ENCODE measurements at regions not wholly inside any gene's neighbourhood (a gene's known extent, or its start where the extent isn't known, plus 50 kb on each side); places are given as distances from the start of the nearest gene placed in this dataset.

- no peaks in the 10 kb centered on the region for H3K9me2 ChIP-seq
- H3K9me3 ChIP-seq, result peaks cover 11% of the 10 kb centered on the region; the same call in 1 of the 2 replicates
- H4K20me1 ChIP-seq (ENCODE audit: insufficient read depth), result no peaks in the 10 kb centered on the region
- H3K4me3 ChIP-seq (ENCODE audit: low read depth in 2 of 2, low read length in 1 of 2), result no peak overlapping the region
- CTCF ChIA-PET, result no interaction called here
- H3K9ac ChIP-seq, result peak overlapping the region; percentile 40; the same call in 1 of the 2 replicates
- no peak overlapping the region for H2AFZ ChIP-seq (ENCODE audit: low read depth)
- H3K79me2 ChIP-seq (ENCODE audit: insufficient read depth), result no peaks in the 10 kb centered on the region
- POLR2A ChIA-PET, result no interaction called here
- H3K36me3 ChIP-seq (replicated peaks in 1 of 2; ENCODE audit: control insufficient read depth in 1 of 2, insufficient read depth in 2 of 2, low read length in 1 of 2), result no peaks in the 10 kb centered on the region
- 0 out of 4 replicates have a peak, but pooled peaks cover 0 to 7% of the 10 kb centered on the region in 2 experiments for H3K4me1 ChIP-seq (ENCODE audit: control insufficient read depth in 1 of 2, insufficient read depth in 2 of 2, low read depth in 1 of 2, low read length in 1 of 2)
- peak overlapping the region in 1 of 2 experiments; percentile 63; a peak in 2 of 4 replicates for H3K27ac ChIP-seq (ENCODE audit: low read depth in 2 of 2, low read length in 1 of 2)
- H3K4me2 ChIP-seq, result peak overlapping the region; percentile 21; the same call in 1 of the 2 replicates
- no peaks in the 10 kb centered on the region for H3K27me3 ChIP-seq (ENCODE audit: insufficient read depth)
- peaks cover 10% of the 10 kb centered on the region for H3F3A ChIP-seq (replicated peaks; ENCODE audit: insufficient read depth)
- no peak for DNase-seq
- TF ChIP-seq CHD2 (IDR thresholded peaks at IDR 0.05; ENCODE audit: low read length, partially characterized antibody), result no peak
- TF ChIP-seq, protein P1, sequence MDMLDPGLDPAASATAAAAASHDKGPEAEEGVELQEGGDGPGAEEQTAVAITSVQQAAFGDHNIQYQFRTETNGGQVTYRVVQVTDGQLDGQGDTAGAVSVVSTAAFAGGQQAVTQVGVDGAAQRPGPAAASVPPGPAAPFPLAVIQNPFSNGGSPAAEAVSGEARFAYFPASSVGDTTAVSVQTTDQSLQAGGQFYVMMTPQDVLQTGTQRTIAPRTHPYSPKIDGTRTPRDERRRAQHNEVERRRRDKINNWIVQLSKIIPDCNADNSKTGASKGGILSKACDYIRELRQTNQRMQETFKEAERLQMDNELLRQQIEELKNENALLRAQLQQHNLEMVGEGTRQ (IDR thresholded peaks at IDR 0.05; ENCODE audit: borderline replicate concordance, low read depth, low read length), result no peak
- TF ChIP-seq NRF1 (IDR thresholded peaks at IDR 0.05; ENCODE audit: low read depth, low read length), result no peak
- TF ChIP-seq SIN3A (IDR thresholded peaks at IDR 0.05; ENCODE audit: borderline replicate concordance, low read depth, low read length), result no peak
- TF ChIP-seq RCOR1 (IDR thresholded peaks at IDR 0.05; ENCODE audit: low read length), result no peak
- no peak for TF ChIP-seq YY1 (IDR thresholded peaks at IDR 0.05; ENCODE audit: low read depth)
- TF ChIP-seq RAD21 (IDR thresholded peaks at IDR 0.05; ENCODE audit: low read length), result no peak
- no peak for TF ChIP-seq GABPA (IDR thresholded peaks at IDR 0.05; ENCODE audit: low read depth)
- TF ChIP-seq GATA2 (CRISPR knock-in tag; IDR thresholded peaks at IDR 0.05), result no peak
- peak; percentile 62 for TF ChIP-seq FOSL2 (IDR thresholded peaks at IDR 0.05; ENCODE audit: borderline replicate concordance, low read depth)
- no peak for TF ChIP-seq ELF1 (IDR thresholded peaks at IDR 0.05)
- TF ChIP-seq TCF12 (IDR thresholded peaks at IDR 0.05), result peak; percentile 37; the same call in 1 of the 2 replicates
- no peak for TF ChIP-seq IRF3 (IDR thresholded peaks at IDR 0.05; ENCODE audit: low read depth, low read length)
- no peak for TF ChIP-seq SMC3 (IDR thresholded peaks at IDR 0.05; ENCODE audit: low read depth, low read length)
- TF ChIP-seq MEF2A (IDR thresholded peaks at IDR 0.05; ENCODE audit: borderline replicate concordance, low read depth), result no peak
- TF ChIP-seq PBX3 (IDR thresholded peaks at IDR 0.05), result peak; percentile 44; the same call in 1 of the 2 replicates
- no peak for TF ChIP-seq MXI1 (IDR thresholded peaks at IDR 0.05; ENCODE audit: low read depth, low read length)
- no peak for TF ChIP-seq POLR2AphosphoS5 (IDR thresholded peaks at IDR 0.05; ENCODE audit: low read depth, low read length)
- no peak for TF ChIP-seq FOXJ3 (CRISPR knock-in tag; IDR thresholded peaks at IDR 0.05)
- peak; percentile 48; the same call in 1 of the 2 replicates for TF ChIP-seq JUND (IDR thresholded peaks at IDR 0.05)
- TF ChIP-seq, protein P2, sequence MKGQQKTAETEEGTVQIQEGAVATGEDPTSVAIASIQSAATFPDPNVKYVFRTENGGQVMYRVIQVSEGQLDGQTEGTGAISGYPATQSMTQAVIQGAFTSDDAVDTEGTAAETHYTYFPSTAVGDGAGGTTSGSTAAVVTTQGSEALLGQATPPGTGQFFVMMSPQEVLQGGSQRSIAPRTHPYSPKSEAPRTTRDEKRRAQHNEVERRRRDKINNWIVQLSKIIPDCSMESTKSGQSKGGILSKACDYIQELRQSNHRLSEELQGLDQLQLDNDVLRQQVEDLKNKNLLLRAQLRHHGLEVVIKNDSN (IDR thresholded peaks at IDR 0.05; ENCODE audit: borderline replicate concordance, low read depth), result no peak
- peak; percentile 51; the same call in 1 of the 2 replicates for TF ChIP-seq RXRA (IDR thresholded peaks at IDR 0.05; ENCODE audit: borderline replicate concordance, low read depth)
- TF ChIP-seq NFIC (IDR thresholded peaks at IDR 0.05; ENCODE audit: borderline replicate concordance), result peak; percentile 43; the same call in 1 of the 2 replicates
- no peak for TF ChIP-seq TAF1 (IDR thresholded peaks at IDR 0.05; ENCODE audit: borderline replicate concordance, low read depth, low read length)
- TF ChIP-seq, protein P3, sequence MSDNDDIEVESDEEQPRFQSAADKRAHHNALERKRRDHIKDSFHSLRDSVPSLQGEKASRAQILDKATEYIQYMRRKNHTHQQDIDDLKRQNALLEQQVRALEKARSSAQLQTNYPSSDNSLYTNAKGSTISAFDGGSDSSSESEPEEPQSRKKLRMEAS (IDR thresholded peaks at IDR 0.05; ENCODE audit: low read depth), result no peak
- no peak for TF ChIP-seq FOXM1 (IDR thresholded peaks at IDR 0.05; ENCODE audit: low read depth)
- peak in 1 of 2 experiments; percentile 32; a peak in 1 of 4 replicates for TF ChIP-seq EP300 (IDR thresholded peaks at IDR 0.05; ENCODE audit: borderline replicate concordance in 1 of 2, low read depth in 1 of 2, low read length in 1 of 2)
- TF ChIP-seq, protein P4, sequence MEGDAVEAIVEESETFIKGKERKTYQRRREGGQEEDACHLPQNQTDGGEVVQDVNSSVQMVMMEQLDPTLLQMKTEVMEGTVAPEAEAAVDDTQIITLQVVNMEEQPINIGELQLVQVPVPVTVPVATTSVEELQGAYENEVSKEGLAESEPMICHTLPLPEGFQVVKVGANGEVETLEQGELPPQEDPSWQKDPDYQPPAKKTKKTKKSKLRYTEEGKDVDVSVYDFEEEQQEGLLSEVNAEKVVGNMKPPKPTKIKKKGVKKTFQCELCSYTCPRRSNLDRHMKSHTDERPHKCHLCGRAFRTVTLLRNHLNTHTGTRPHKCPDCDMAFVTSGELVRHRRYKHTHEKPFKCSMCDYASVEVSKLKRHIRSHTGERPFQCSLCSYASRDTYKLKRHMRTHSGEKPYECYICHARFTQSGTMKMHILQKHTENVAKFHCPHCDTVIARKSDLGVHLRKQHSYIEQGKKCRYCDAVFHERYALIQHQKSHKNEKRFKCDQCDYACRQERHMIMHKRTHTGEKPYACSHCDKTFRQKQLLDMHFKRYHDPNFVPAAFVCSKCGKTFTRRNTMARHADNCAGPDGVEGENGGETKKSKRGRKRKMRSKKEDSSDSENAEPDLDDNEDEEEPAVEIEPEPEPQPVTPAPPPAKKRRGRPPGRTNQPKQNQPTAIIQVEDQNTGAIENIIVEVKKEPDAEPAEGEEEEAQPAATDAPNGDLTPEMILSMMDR (IDR thresholded peaks at IDR 0.05), result no peak
- TF ChIP-seq, protein P5, sequence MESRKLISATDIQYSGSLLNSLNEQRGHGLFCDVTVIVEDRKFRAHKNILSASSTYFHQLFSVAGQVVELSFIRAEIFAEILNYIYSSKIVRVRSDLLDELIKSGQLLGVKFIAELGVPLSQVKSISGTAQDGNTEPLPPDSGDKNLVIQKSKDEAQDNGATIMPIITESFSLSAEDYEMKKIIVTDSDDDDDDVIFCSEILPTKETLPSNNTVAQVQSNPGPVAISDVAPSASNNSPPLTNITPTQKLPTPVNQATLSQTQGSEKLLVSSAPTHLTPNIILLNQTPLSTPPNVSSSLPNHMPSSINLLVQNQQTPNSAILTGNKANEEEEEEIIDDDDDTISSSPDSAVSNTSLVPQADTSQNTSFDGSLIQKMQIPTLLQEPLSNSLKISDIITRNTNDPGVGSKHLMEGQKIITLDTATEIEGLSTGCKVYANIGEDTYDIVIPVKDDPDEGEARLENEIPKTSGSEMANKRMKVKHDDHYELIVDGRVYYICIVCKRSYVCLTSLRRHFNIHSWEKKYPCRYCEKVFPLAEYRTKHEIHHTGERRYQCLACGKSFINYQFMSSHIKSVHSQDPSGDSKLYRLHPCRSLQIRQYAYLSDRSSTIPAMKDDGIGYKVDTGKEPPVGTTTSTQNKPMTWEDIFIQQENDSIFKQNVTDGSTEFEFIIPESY (IDR thresholded peaks at IDR 0.05; ENCODE audit: borderline replicate concordance, low read depth), result no peak
Measured at GRCh38 chr2:133667085-133667484, 98.8 kb upstream of the NCKAP5 start.
